OCI-LY1 (cell line): ENCODE measurements at regions not wholly inside any gene's neighbourhood (a gene's known extent, or its start where the extent isn't known, plus 50 kb on each side); places are given as distances from the start of the nearest gene placed in this dataset.

Source experiments
- H2AFZ ChIP-seq: fragments of 200-600 bp; sonication (generic), shearing (Covaris generic); 2 replicates; pipeline ENCODE4 v1.6.0; 2014; ENCODE audit warnings: antibody characterized with exemption, mild to moderate bottlenecking, low read length
- H3F3A ChIP-seq: fragments of 200-600 bp; sonication (generic), shearing (Covaris generic); 2 replicates; pipeline ENCODE4 v1.6.0; 2014; ENCODE audit warnings: mild to moderate bottlenecking, antibody characterized with exemption, low read length, moderate library complexity; ENCODE audit not compliant: insufficient read depth
- H3K27ac ChIP-seq: fragments of 200-600 bp; sonication (generic); 2 replicates; pipeline ENCODE4 v1.5.1; 2014; ENCODE audit warnings: low read length, mixed run types, mild to moderate bottlenecking, low read depth; ENCODE audit not compliant: poor library complexity, severe bottlenecking
- H3K27me3 ChIP-seq: fragments of 200-600 bp; sonication (generic); 2 replicates; pipeline ENCODE4 v1.6.0; 2014; ENCODE audit warnings: antibody characterized with exemption, mild to moderate bottlenecking, low read length, moderate library complexity; ENCODE audit not compliant: insufficient read depth
- H3K36me3 ChIP-seq: fragments of 200-600 bp; sonication (generic); 2 replicates; pipeline ENCODE4 v1.6.1; 2014; ENCODE audit warnings: mild to moderate bottlenecking, antibody characterized with exemption, low read length, moderate library complexity, mixed read lengths; ENCODE audit not compliant: insufficient read depth
- H3K4me1 ChIP-seq: fragments of 200-600 bp; sonication (generic); 2 replicates; pipeline ENCODE4 v1.5.1; 2014; ENCODE audit warnings: mild to moderate bottlenecking, low read length, moderate library complexity; ENCODE audit not compliant: insufficient read depth, severe bottlenecking
- H3K4me2 ChIP-seq: fragments of 200-600 bp; sonication (generic), shearing (Covaris generic); 2 replicates; pipeline ENCODE4 v1.6.1; 2014; ENCODE audit warnings: low read length
- H3K4me3 ChIP-seq: fragments of 200-600 bp; sonication (generic); 2 replicates; pipeline ENCODE4 v1.5.1; 2014; ENCODE audit warnings: low read length, low read depth, mild to moderate bottlenecking, mixed read lengths; ENCODE audit not compliant: poor library complexity, severe bottlenecking
- H3K79me2 ChIP-seq: fragments of 200-600 bp; shearing (Covaris generic); 2 replicates; pipeline ENCODE4 v1.6.1; 2016; ENCODE audit warnings: mixed run types, low read length, mixed read lengths; ENCODE audit not compliant: insufficient read depth
- H3K9ac ChIP-seq: fragments of 200-600 bp; sonication (generic), shearing (Covaris generic); 2 replicates; pipeline ENCODE4 v1.6.1; 2014; ENCODE audit warnings: mild to moderate bottlenecking, low read length, mixed read lengths
- H3K9me2 ChIP-seq: fragments of 200-600 bp; sonication (generic), shearing (Covaris generic); 2 replicates; pipeline ENCODE4 v1.6.1; 2014; ENCODE audit warnings: low read depth, mild to moderate bottlenecking, low read length, mixed read lengths
- H3K9me3 ChIP-seq: fragments of 200-600 bp; shearing (Covaris generic); 2 replicates; pipeline ENCODE4 v1.6.1; 2014; ENCODE audit warnings: low read length, mixed read lengths
- H4K20me1 ChIP-seq: fragments of 200-600 bp; sonication (generic), shearing (Covaris generic); 2 replicates; pipeline ENCODE4 v1.6.0; 2016; ENCODE audit warnings: mild to moderate bottlenecking, low read length; ENCODE audit not compliant: insufficient read depth
- EZH2 ChIP-seq: fragments of 200-600 bp; sonication (generic), shearing (Covaris generic); IDR thresholded peaks from 2 replicates; pipeline ENCODE4 v1.8.0; 2017; ENCODE audit warnings: borderline replicate concordance, mixed run types, mild to moderate bottlenecking, antibody characterized with exemption, low read length, moderate library complexity, mixed read lengths
- TF ChIP-seq, protein P1 (sequence below): fragments of 200-600 bp; sonication (generic), shearing (Covaris generic); IDR thresholded peaks from 2 replicates; pipeline ENCODE4 v1.5.1; 2017; ENCODE audit warnings: mild to moderate bottlenecking, antibody characterized with exemption, low read length, moderate library complexity, mixed read lengths

DNA sequence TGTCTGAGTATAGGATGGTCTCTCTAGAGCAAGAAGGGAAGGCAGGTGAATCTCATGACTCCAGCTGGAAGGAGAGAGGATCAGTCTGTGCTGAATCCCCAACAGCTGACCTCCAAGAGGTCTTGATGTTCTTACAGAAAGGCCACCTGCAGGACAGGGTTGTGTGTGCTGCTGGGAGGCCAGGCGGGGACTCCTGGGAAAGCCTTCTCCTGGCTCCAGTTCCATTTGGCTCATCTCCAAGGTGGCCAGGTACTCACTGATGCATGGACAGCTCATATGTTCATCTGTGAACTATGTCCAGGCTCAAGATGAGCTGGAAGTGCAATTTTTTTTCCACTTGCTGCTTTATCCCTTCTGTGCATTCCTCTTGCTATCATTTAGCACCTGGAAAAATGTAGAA, 730.2 kb upstream of the RBFOX1 start:
- Histone ChIP-seq H3K9me3 (no peaks in the 10 kb centered on the region), H3K4me2 (no peak overlapping the region), H3K36me3 (no peaks in the 10 kb centered on the region), H3K79me2 (no peaks in the 10 kb centered on the region), H2AFZ (no peak overlapping the region), H3K4me1 (no peaks in the 10 kb centered on the region), H3F3A (no peaks in the 10 kb centered on the region), H3K27me3 (no peaks in the 10 kb centered on the region), H3K9ac (no peak overlapping the region), H3K4me3 (no peak overlapping the region), H3K27ac (no peak overlapping the region), H3K9me2 (no peaks in the 10 kb centered on the region), H4K20me1 (no peaks in the 10 kb centered on the region)
- TF ChIP-seq, protein P1, sequence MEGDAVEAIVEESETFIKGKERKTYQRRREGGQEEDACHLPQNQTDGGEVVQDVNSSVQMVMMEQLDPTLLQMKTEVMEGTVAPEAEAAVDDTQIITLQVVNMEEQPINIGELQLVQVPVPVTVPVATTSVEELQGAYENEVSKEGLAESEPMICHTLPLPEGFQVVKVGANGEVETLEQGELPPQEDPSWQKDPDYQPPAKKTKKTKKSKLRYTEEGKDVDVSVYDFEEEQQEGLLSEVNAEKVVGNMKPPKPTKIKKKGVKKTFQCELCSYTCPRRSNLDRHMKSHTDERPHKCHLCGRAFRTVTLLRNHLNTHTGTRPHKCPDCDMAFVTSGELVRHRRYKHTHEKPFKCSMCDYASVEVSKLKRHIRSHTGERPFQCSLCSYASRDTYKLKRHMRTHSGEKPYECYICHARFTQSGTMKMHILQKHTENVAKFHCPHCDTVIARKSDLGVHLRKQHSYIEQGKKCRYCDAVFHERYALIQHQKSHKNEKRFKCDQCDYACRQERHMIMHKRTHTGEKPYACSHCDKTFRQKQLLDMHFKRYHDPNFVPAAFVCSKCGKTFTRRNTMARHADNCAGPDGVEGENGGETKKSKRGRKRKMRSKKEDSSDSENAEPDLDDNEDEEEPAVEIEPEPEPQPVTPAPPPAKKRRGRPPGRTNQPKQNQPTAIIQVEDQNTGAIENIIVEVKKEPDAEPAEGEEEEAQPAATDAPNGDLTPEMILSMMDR, result no peak
- no peak for TF ChIP-seq EZH2

DNA sequence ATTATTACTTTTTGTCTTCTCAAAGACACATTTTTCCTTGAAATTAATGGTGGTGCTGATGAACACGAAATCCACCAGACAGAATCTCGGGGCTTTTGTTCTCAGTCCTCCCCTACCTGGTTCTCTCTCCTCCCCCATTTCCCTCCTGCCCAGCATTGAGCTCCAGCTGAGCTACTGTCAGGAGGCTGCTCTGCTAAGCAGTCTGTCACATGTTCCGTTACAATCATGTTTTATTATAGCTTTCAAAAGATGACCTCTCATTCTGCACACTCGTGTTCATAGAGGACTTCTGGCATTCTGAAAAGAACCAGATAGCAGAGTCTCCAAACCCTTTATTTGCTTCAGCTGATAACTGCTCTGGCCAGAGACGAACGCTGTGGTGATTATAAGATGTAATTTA, 732.5 kb upstream of the RBFOX1 start:
- H3K27ac ChIP-seq, result no peak overlapping the region
- no peaks in the 10 kb centered on the region for H3K36me3 ChIP-seq
- H3K9me3 ChIP-seq, result no peaks in the 10 kb centered on the region
- no peak overlapping the region for H3K4me2 ChIP-seq
- no peaks in the 10 kb centered on the region for H3F3A ChIP-seq
- H3K9me2 ChIP-seq, result no peaks in the 10 kb centered on the region
- TF ChIP-seq EZH2, result no peak
- TF ChIP-seq, protein P1, result no peak
- H4K20me1 ChIP-seq, result no peaks in the 10 kb centered on the region
- no peaks in the 10 kb centered on the region for H3K79me2 ChIP-seq
- H2AFZ ChIP-seq, result no peak overlapping the region
- no peak overlapping the region for H3K4me3 ChIP-seq
- no peaks in the 10 kb centered on the region for H3K27me3 ChIP-seq
- no peaks in the 10 kb centered on the region for H3K4me1 ChIP-seq
- H3K9ac ChIP-seq, result no peak overlapping the region

DNA sequence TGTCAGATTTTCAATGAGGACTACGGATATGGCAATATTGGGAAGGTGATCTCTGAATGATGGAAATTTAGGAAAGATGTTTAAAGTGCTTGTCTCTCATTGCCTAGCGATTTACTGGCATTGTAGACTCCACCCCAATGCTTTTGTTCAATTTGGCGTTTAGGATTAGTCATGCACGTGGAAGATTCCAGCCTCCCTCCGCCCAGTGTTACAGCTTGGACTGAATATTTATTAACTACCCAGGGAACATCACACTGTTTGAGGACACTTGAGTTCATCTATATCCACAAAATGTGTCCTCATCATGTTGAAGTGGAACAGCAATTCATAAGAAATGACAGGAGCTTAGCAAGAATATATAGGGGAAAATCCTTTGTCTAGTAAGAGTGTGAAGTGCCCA, 738.8 kb upstream of the RBFOX1 start:
- no peaks in the 10 kb centered on the region for H3F3A ChIP-seq
- H3K27ac ChIP-seq, result no peak overlapping the region
- no peak for TF ChIP-seq EZH2
- TF ChIP-seq, protein P1, result no peak
- H3K4me2 ChIP-seq, result no peak overlapping the region
- no peaks in the 10 kb centered on the region for H3K36me3 ChIP-seq
- no peaks in the 10 kb centered on the region for H3K79me2 ChIP-seq
- no peak overlapping the region for H3K9ac ChIP-seq
- no peaks in the 10 kb centered on the region for H3K27me3 ChIP-seq
- H3K9me3 ChIP-seq, result no peaks in the 10 kb centered on the region
- H4K20me1 ChIP-seq, result no peaks in the 10 kb centered on the region
- H3K4me1 ChIP-seq, result no peaks in the 10 kb centered on the region
- no peak overlapping the region for H2AFZ ChIP-seq
- H3K4me3 ChIP-seq, result no peak overlapping the region
- H3K9me2 ChIP-seq, result no peaks in the 10 kb centered on the region
